LoVo (cell line): ENCODE measurements at regions not wholly inside any gene's neighbourhood (a gene's known extent, or its start where the extent isn't known, plus 50 kb on each side); places are given as distances from the start of the nearest gene placed in this dataset.

Source experiments
- DNase-seq: peaks from one replicate; pipeline ENCODE4 v3.0.0-alpha.2; 2016; ENCODE audit warnings: low spot score

GRCh38 chr12:93300611-93301021 is 77.1 kb upstream of the NUDT4 start:
- no peak for DNase-seq

- no peak for DNase-seq
Measured at GRCh38 chr12:93302331-93303229, 75.1 kb upstream of the NUDT4 start.

- DNase-seq, result no peak
Measured at GRCh38 chr12:93306636-93307035, 71.1 kb upstream of the NUDT4 start.

- DNase-seq, result no peak
Measured at GRCh38 chr12:93308281-93308680, 69.4 kb upstream of the NUDT4 start.

- DNase-seq, result peak; percentile 34
Measured at GRCh38 chr12:93311827-93312226, 65.9 kb upstream of the NUDT4 start.

- no peak for DNase-seq
Measured at GRCh38 chr12:93314177-93314497, 63.6 kb upstream of the NUDT4 start.

- DNase-seq, result no peak
Measured at GRCh38 chr12:93315385-93315906, 62.3 kb upstream of the NUDT4 start.

GRCh38 chr12:93315907-93316622 is 61.7 kb upstream of the NUDT4 start:
- DNase-seq, result no peak

GRCh38 chr12:93316623-93316971 is 61.1 kb upstream of the NUDT4 start:
- DNase-seq, result no peak

- DNase-seq, result peak; percentile 64
Measured at GRCh38 chr12:93317227-93317626, 60.5 kb upstream of the NUDT4 start.

GRCh38 chr12:93318720-93319522 is 58.8 kb upstream of the NUDT4 start:
- peak; percentile 70 for DNase-seq

- no peak for DNase-seq
Measured at GRCh38 chr12:93319523-93320050, 58.1 kb upstream of the NUDT4 start.

GRCh38 chr12:93322784-93323183 is 54.9 kb upstream of the NUDT4 start:
- DNase-seq, result peak; percentile 82

GRCh38 chr12:93323625-93324329 is 53.9 kb upstream of the NUDT4 start:
- no peak for DNase-seq

- DNase-seq, result no peak
Measured at GRCh38 chr12:93325855-93326254, 51.9 kb upstream of the NUDT4 start.
